Tongue (tissue), 1 donor: ENCODE measurements at regions not wholly inside any gene's neighbourhood (a gene's known extent, or its start where the extent isn't known, plus 50 kb on each side); places are given as distances from the start of the nearest gene placed in this dataset.
"Not testable (repeated sequence)": the region's sequence is repeated elsewhere in the genome, so short reads cannot be mapped to it uniquely, and the experiment has no call there.

Experiments used
- DNase-seq: peaks from one replicate; pipeline ENCODE4 v3.0.0-alpha.2; 2015

DNA sequence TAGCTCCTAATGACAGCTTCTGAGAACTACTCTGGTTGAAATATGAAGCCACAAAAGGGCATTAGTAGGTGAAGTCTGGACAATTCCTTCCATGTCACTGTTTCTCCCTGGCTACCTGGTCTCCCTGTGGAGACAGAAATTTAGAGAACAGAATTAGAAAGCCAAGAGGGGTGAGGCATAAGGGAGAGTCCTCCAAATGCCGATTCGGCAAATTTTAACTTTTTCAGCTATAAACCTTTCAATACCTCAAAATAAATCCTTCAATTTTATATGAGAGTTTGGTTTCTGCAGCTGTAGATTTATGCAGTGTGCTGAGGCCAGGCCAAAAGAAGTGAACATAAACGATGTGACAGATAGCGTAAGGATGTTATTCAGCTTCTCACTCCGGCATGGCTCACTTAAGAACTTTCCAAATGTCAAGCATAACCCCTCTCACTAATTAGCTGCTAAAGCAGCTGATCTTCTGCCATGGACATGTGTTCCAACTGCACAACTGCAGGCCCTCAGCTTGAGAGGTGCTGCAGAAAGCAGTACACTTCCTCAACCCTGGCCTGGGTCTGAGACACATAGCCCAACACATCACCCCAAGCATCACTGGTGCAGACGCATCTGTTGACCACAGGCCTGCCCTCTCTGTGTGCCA, 247.9 kb upstream of the SOX9 start:
- DNase-seq, result peak; percentile 46

DNA sequence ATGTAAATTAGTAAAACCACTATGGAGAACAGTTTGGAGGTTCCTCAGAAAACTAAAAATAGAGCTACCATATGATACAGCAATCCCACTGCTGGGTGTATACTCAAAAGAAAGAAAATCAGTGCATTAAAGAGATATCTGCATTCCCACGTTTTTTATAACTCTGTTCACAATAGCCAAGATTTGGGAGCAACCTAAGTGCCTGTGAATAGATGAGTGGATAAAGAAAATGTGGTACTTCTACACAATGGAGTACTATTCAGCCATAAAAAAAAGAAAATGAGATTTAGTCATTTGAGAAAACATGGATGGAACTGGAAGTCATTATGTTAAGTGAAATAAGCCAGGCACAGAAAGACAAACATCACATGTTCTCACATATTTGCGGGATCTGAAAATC, 246.0 kb upstream of the SOX9 start:
- DNase-seq, result not testable (repeated sequence)

DNA sequence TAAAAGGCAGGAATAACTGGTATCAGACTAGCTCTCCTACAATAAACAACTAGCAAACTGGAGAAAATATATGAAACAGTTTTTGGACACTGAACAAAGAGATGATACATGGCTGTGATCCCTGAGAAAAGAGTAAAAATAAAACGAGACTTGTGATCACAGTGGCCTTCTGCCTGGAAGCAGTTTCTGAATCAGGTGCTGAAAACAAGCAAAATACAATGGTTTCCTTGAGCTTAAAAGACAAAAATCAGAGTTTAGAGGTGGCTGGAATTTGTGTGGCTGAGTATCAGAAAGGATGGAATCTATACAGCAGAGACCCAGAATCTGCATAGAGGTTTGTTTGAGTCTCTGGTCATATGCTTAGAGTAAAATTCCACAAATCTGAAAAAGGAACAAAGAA, 242.5 kb upstream of the SOX9 start:
- DNase-seq, result no peak

DNA sequence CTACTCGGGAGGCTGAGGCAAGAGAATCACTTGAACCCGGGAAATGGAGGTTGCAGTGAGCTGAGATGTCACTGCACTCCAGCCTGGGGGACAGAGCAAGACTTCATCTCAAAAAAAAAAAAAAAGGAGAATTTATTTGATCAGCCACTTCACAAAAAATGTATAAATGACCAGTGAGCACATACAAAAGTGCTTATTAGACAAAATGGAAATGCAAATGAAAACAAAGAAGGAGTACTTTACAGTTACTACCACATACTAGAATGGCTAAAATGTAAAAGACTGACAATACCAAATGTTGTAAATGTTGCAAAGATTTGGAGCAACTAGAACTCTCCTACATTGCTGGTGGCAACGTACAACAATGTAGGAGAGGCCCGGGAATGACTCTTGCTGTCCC, 241.8 kb upstream of the SOX9 start:
- DNase-seq, result no peak

DNA sequence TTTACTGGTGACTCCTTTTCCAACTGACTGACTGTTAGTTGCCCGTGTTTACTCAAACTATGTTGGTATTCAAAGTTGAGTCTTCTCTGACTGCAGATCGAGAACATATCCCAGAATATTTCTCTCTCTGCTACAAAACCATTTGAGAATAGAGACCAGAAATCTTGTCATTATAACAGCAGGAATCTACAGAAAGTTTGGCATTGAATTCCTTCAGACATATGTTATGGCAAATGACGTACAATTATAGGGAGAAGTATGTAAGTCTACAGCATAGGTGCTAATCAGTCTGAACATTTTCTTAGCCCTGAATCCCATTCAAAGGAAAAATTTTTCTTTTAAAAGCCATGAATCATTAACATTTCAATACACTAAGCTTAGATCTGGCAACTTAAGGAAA, 239.8 kb upstream of the SOX9 start:
- DNase-seq, result no peak

DNA sequence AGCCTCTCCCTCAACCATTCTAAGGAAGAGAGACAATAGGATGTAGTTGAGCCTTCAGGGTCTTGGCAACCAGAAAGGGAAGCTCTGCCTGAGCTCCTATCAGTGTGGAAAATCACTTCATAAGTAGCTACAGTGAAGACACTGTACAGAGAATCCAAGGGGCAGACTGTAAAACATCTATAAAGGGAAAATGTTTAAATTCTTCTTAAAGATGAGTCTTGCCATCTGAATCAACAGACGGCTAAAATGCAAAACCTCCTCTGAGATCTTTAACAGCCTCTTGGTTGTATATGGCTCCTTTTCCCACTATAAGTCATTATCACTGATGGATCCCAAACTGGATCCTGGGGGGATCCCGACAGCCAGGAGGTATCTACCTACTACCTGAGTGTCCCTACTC, 239.2 kb upstream of the SOX9 start:
- no peak for DNase-seq

DNA sequence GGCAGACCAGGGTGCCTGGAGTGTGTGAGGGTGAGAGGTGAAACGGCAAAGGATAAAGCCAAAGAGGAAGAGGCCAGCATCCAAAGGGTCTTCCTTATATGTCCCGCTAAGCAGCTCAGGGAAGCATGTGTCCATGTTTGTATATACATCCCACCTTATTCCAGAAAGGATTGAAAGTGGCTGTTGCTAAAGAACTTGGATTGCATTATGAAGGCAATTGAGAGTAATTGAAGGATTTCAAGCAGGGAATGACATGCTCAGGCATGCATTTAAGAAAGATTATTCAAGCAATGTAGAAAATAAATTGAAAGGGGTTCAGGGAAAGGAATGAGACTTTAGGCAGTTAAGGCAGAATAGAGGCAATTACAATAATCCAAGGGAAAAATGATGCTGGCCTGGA, 237.6 kb upstream of the SOX9 start:
- no peak for DNase-seq

DNA sequence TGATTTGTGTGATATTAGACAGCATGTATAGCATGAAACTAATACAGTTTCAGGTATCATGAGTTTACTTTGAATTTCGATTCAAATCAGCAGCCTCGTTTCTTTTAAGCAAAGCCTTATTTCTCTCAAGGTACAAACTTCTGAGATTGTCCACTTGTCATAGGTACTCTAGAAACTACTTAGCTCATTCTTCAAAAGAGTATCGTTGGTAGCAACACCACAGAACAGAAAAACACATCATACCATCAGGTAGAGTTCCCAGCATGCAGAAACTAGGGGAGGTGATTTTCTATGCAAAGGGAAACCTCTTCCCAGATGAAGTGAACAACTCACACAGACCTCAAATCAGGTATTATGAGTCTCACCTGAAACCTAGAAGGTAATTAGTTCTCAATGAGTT, 237.0 kb upstream of the SOX9 start:
- no peak for DNase-seq

DNA sequence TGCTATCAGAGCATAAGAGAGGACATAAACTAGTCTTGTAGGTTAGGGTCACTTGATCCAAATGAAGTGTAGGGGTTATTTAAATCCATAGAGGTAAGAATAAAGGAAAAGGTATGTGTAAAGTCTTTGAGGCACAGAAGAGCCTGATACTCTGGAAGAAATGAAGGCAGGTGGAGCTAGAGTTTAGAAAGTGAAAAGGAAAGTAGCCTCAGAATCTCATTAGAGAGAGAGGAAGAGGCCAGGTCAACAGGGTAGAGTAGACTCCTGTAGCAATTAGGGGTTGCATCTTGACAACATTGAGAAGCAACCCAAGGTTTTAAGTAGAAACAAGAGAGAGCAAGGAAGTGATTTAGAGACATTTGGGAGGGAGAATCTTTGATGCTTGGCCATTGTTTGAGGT, 235.2 kb upstream of the SOX9 start:
- DNase-seq, result no peak

DNA sequence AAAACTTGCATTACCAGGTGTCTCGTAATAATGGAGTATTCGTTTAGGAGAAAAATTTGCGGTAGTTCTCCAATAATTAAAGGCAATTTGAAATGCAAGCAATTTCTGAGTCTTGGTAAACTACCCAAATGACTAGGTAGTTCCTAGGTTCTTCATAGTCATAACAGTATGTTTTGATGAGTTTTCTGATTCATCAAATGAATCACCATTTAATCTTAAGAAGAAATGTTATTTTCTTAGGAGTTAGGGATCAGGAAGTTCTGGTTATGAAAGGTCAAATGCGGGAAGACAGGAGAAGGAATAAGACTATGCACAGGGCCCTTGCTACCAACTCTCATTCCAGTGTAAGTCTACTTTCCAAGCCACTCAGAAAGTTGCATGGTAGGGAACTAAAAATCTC, 221.5 kb upstream of the SOX9 start:
- no peak for DNase-seq

DNA sequence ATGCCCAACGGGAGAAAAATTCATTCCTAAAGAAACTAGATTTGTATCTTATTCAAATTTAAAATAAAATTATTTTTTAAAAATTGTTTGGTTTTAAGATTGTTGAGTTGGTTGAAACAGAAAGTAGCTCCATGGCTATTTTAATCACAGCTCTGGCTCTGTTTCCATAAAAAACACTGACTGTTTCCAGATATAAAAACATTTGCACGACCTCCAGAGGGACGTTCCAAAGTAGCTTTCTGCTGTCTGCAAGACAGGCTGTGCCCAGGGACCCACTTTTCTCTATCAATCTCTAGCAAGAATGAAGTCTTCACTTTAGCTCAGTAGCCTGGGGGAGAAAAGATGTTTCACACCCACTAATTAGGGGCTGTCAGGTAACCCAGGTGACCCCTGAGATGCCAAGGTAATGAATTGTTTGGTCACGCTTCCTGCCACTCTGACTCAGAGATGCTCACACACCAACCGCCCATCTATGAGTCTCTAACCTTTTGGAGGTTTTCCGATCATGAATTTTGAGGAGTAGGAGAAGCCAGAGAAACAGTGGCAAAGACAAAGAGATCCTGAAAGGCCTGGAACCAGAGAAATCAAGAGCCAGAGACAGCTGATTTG, 220.1 kb upstream of the SOX9 start:
- no peak for DNase-seq

DNA sequence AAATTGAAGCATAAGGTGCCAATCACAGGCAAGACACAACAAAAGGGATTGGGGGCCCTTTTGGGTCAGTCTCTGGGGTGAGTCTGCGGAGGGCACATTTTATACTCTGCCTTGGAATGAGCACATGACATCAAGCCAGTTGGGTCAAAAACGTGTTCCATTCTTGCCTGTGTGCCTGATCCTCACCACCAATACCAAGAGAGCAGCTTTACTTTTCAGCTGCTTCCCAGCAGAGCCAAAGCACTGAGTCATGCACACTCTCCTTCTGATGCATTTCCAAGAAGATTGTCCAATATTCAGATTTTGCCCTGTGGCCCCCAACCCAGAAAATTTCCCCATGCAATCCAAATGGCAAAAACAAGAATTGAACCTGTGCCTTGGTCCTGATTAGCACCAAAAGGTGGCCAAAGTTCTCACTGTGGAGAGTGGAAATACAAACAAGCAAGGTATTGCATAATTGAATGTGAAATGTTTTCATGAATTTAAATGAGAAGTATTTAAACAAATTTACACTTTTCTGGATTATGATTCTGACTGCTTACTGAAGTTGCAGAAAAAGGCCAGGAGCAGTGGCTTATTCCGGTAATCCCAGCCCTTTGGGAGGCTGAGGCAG, 217.8 kb upstream of the SOX9 start:
- no peak for DNase-seq

DNA sequence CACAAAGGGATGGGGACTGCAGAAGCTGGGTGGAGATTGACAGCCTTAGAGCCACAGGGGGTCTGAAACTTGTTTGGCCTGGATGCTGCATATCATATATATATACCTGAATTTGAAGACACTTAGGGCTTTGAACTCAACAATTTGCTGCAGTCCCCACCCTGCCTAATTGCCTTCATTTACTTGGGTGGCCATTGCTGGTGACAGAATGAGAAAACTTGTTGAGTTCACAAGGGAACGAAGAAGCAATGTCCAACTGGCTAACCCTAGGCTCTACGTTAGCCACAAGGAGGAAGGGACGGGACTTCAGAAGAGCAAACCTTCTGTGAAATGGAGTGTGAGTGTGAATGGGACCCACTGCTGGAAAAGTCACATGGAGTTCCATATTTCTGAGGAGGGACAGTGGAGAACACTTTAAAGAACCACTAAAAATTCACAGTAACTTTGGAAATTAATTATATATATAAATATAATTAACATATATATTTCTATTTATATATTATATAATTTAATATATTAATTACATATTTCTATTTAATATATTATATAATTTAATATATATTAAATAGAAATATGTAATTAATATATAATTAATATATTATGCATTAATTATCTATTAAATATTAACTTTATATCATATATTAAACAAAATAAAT, 215.3 kb upstream of the SOX9 start:
- no peak for DNase-seq

DNA sequence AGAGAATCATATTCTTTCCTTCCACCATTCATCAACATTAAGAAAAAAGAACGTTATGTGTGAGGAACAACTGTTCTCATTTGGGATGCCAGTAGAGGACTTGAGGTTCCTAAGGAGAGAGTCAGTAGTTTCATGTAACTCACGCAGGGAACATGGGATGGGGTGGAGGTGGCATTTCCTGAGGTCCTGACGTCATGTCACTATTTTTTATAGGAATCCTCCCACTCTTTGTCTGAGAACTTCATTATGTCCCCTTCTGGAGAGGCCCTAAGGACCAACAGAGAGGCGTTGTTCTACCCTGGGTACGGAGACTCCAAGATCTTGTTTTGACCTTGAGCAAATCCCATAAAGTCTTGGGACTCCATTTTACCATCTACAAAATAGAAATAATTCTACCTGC, 211.7 kb upstream of the SOX9 start:
- no peak for DNase-seq

DNA sequence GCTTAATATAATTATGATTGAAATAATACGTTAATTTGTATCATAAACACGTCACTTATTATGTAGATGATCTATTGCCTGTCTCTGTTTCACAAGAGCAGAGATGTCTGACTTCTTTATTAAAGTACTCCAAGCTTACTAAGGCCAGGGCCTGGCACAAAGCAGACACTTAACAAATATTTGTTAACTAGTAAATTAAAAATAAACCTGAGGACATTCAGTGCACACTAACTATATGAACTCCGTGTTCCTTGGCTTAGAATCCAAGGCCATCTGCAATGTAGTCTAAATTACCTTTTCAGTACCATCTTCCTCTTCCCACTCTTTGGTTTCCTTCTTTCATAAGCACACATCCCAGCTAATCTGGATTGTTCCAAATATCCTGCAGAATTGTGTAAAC, 210.8 kb upstream of the SOX9 start:
- no peak for DNase-seq

DNA sequence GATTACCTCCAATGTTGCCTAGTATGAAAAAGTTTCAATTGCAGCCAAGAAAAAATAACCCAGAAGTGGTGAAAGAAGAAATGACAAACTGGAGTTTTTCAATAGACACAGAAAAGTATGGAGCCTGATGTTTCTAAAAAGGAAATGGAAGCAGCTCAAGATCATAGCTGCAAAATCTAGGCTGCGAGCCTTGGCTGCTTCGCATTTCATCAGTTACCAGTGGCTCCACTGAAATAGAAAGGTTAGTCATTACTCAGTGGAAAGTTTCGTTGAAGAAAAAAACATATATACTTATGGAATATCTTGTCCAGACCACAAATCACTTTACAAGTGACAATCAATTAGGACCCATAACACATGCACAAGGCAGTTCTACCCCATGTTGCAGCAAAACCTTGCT, 206.8 kb upstream of the SOX9 start:
- DNase-seq, result no peak

DNA sequence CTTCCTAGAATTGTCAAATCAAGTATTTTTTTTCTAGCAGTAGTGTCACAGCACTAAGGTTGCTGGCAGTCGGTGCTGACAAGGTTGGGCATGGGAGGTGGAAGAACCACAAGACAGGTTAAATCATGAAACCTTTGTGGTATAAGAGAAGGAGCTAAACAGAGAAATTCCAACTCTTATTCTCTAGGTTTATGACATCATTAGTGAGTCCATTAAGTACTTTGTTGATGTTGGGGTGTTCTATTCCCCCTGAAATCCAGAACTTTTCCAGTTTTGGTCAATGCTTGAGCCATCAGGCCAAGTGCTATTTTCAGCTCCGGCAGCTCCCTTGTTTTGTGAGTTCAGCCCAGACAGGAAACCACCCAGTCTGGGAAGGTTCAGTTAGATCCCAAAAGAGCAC, 206.0 kb upstream of the SOX9 start:
- DNase-seq, result no peak

DNA sequence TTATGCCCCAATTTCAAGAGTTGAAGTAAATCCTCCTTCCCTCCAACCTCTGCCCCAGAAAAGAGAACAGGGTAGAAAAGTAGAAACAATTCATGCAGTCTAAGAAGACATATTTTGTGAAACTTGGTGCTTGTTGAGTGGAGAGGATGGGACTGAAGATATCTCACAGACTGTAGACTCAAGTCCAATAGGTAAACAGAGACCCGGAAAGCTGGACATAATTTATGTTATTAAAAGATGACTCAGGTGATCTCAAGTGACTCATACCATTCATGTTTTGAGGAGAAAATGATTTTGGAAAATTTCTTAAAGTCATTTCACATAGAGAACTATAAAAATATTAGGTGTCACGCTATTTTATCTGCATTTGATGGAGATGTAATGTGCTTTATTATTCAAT, 203.1 kb upstream of the SOX9 start:
- no peak for DNase-seq

DNA sequence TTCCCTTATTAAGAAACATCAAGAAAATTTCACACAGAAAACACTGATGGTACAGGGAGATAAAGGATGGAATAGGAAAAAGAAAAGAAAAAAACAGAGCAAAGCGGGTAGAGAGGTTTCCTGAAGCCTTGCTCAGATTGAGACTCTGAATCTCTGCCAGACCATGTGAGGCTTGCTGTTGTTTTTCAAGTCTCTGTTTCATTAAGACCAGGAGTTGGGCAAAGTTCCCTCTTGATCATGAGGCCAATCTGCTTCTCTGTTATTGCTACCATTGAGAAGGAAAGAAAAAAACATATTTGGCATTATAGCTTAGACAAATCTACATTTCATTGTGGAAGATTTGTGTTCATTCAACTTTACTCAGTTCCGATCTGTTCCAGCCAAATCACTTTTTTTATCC, 201.6 kb upstream of the SOX9 start:
- DNase-seq, result peak; percentile 40

DNA sequence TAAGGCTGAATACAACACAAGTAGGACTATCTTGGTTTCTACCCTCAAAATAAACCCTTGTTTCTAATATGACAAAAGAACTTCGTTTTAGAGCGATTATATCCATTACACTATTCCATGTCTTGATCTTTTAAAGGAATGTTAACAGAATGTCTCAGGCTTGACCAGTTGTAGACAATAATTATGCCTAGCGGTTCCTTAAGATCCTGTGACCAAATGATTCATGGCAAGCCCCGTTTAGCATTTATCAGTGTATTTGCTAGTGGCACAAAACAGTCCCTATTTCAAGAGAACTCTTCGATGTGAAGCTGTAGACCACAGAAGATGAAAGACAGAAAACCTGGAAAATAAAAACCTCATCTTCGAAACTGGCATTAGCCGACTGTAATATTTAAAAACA, 200.9 kb upstream of the SOX9 start:
- DNase-seq, result no peak

DNA sequence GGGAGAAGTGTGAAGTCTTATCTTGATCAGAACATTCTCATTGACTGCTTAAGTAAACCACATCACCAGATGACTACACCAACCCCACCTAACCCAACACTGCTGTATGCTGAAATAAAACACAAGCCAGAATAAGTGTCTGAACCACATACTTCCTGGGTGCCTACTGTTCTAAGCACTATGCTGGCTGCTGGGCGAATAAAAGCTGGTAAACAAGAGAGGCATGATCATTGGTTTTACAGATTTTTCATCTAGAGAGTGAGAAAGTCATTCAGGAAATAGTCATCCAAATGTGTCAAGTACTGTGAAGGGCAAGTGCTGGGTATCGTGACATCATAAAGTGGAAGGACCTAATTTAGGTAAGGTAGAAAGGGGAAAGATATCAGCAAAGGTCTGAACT, 199.0 kb upstream of the SOX9 start:
- DNase-seq, result no peak

DNA sequence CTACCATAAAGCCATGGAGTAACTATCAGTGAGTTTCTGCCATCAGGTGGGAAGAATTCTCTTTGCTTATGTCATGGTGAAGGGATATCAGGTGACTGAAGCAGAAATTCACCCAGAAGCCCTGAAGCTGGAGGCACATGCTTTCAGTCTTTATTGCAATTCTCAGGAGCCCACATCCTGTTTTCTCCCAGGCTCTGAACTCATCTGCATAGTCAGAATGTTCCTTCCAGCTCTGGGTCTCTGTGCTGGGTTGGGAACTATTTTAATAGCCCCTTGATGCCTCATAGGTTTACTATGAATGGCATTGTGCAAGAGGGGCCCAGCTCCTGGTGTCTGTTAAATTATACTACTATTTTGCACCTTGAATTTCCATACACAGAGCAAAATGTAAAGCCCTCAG, 198.4 kb upstream of the SOX9 start:
- DNase-seq, result no peak

DNA sequence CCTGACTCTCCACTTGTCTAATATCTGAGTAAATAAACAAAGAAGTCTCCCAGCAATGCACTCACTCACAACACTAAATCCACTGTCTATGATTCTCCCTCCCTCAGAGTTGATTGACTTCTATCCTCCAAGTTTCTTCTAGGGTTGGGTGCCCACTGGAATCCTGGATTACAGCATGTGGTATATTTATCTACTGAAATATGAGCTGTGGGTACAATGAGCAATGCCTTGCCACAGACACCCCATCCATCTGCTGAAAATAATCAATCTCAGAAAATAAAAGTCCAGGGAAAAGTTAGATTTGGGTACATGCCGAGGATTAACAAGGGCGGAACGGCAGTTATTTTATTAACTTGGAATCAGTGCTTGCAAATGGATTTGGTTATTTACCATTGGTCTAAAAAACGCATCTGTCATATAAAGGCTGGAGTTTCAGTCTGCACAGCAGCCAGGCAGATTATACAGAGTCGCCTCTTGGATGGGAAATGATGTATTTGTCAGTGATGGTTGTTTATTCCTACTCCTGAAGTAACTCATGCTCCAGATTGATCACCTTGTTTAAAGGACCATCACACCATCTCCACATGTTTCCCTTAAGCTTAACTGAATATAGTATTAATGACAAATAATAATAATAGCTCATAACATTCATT, 193.9 kb upstream of the SOX9 start:
- DNase-seq, result peak; percentile 15
